Fibroblast of lung (primary cell): ENCODE measurements at regions not wholly inside any gene's neighbourhood (a gene's known extent, or its start where the extent isn't known, plus 50 kb on each side); places are given as distances from the start of the nearest gene placed in this dataset.

Source experiments
- CTCF ChIP-seq, 2 donors: IDR thresholded peaks in 1 of 2; conservative IDR thresholded peaks in 1 of 2; 1 replicate in 1 of 2; 2 replicates in 1 of 2; pipeline ENCODE4 v1.5.1; 2011 to 2012; ENCODE audit warnings: low read length in 2 of 2, control low read depth in 1 of 2, inconsistent platforms in 1 of 2, low read depth in 1 of 2, mild to moderate bottlenecking in 1 of 2
- EZH2 ChIP-seq: IDR thresholded peaks from 2 replicates; pipeline ENCODE4 v1.5.1; 2012; ENCODE audit warnings: low read length, control low read depth, mild to moderate bottlenecking; ENCODE audit errors: missing control alignments

GRCh38 chr12:91893476-91893875 is 252.2 kb downstream of the BTG1 start:
- TF ChIP-seq CTCF (conservative IDR thresholded peaks at IDR 0.05 in 1 of 2, IDR thresholded peaks at IDR 0.05 in 1 of 2; ENCODE audit: low read depth in 1 of 2, low read length in 2 of 2) (no peak), EZH2 (no peak)
